NCI-H345 treated with DMSO at 0.1 percent for 48 hours (cell line): ENCODE measurements at regions not wholly inside any gene's neighbourhood (a gene's known extent, or its start where the extent isn't known, plus 50 kb on each side); places are given as distances from the start of the nearest gene placed in this dataset.

Experiments
- DNase-seq: peaks from one replicate; lab custom pipeline; 2025; ENCODE audit not compliant: unreplicated experiment; lab: John Stamatoyannopoulos, UW

GRCh38 chr15:96720656-96721055 lies 390.2 kb downstream of the NR2F2 start:
- no peak for DNase-seq

- no peak for DNase-seq
These were observed 398.1 kb downstream of the NR2F2 start for GRCh38 chr15:96728591-96728990.

GRCh38 chr15:96732704-96733103 lies 402.2 kb downstream of the NR2F2 start:
- DNase-seq = no peak

- DNase-seq = no peak
These were observed 403.2 kb downstream of the NR2F2 start for GRCh38 chr15:96733721-96734120.

- DNase-seq = peak; percentile 44
These were observed 405.2 kb downstream of the NR2F2 start for GRCh38 chr15:96735632-96736240.

GRCh38 chr15:96736384-96736783 lies 405.9 kb downstream of the NR2F2 start:
- no peak for DNase-seq

- DNase-seq = no peak
These were observed 406.9 kb downstream of the NR2F2 start for GRCh38 chr15:96737408-96737807.

- no peak for DNase-seq
These were observed 416.2 kb downstream of the NR2F2 start for GRCh38 chr15:96746665-96747064.

GRCh38 chr15:96747291-96747690 lies 416.8 kb downstream of the NR2F2 start:
- no peak for DNase-seq

GRCh38 chr15:96750361-96750760 lies 419.9 kb downstream of the NR2F2 start:
- no peak for DNase-seq

GRCh38 chr15:96756146-96756545 lies 425.6 kb downstream of the NR2F2 start:
- DNase-seq = no peak

GRCh38 chr15:96756656-96757055 lies 426.2 kb downstream of the NR2F2 start:
- no peak for DNase-seq

GRCh38 chr15:96762566-96762965 lies 432.1 kb downstream of the NR2F2 start:
- no peak for DNase-seq

GRCh38 chr15:96764501-96764900 lies 434.0 kb downstream of the NR2F2 start:
- no peak for DNase-seq

- DNase-seq = no peak
These were observed 434.4 kb downstream of the NR2F2 start for GRCh38 chr15:96764946-96765345.

GRCh38 chr15:96766366-96766765 lies 435.9 kb downstream of the NR2F2 start:
- no peak for DNase-seq

GRCh38 chr15:96767703-96768434 lies 437.4 kb downstream of the NR2F2 start:
- DNase-seq = no peak

GRCh38 chr15:96768435-96768789 lies 437.9 kb downstream of the NR2F2 start:
- no peak for DNase-seq

- no peak for DNase-seq
These were observed 440.5 kb downstream of the NR2F2 start for GRCh38 chr15:96771035-96771434.

- DNase-seq = no peak
These were observed 443.7 kb downstream of the NR2F2 start for GRCh38 chr15:96774216-96774615.

GRCh38 chr15:96783746-96784145 lies 453.2 kb downstream of the NR2F2 start:
- no peak for DNase-seq

- DNase-seq = no peak
These were observed 459.5 kb downstream of the NR2F2 start for GRCh38 chr15:96790004-96790403.

GRCh38 chr15:96792216-96792615 lies 461.7 kb downstream of the NR2F2 start:
- no peak for DNase-seq
